Fibroblast of lung (primary cell): ENCODE measurements at regions not wholly inside any gene's neighbourhood (a gene's known extent, or its start where the extent isn't known, plus 50 kb on each side); places are given as distances from the start of the nearest gene placed in this dataset.

ENCODE experiments used
- DNase-seq, 2 donors: peaks; one replicate each; pipeline versions ENCODE4 v3.0.0 to v3.0.0-alpha.2; 2010; ENCODE audit warnings: low read depth in 2 of 2
- H2AFZ ChIP-seq: 2 replicates; pipeline ENCODE4 v1.5.1; 2012; ENCODE audit warnings: low read length, control low read depth, inconsistent platforms
- H3K27ac ChIP-seq: 2 replicates; pipeline ENCODE4 v1.5.1; 2011; ENCODE audit warnings: low read length, control low read depth; ENCODE audit not compliant: insufficient read depth
- H3K27me3 ChIP-seq: 2 replicates; pipeline ENCODE4 v1.5.1; 2011; ENCODE audit warnings: mild to moderate bottlenecking, low read length; ENCODE audit not compliant: control insufficient read depth, insufficient read depth
- H3K36me3 ChIP-seq: 2 replicates; pipeline ENCODE4 v1.5.1; 2011; ENCODE audit warnings: low read length; ENCODE audit not compliant: control insufficient read depth, insufficient read depth
- H3K4me1 ChIP-seq: 2 replicates; pipeline ENCODE4 v1.5.1; 2011; ENCODE audit warnings: low read length; ENCODE audit not compliant: control insufficient read depth, insufficient read depth; ENCODE audit errors: extremely low read depth
- H3K4me2 ChIP-seq: 2 replicates; pipeline ENCODE4 v1.5.1; 2011; ENCODE audit warnings: low read length, control low read depth; ENCODE audit not compliant: insufficient read depth; ENCODE audit errors: extremely low read depth
- H3K4me3 ChIP-seq, 4 experiments: fragments of 200-600 bp in 1 of 4; sonication (generic) in 1 of 4; replicated peaks in 1 of 4; 2 replicates each; pipeline ENCODE4 v1.5.1; 2011 to 2016; ENCODE audit warnings: low read length in 4 of 4, low read depth in 3 of 4, mild to moderate bottlenecking in 3 of 4, control low read depth in 2 of 4, inconsistent platforms in 1 of 4, mixed read lengths in 1 of 4; ENCODE audit not compliant: insufficient read depth in 1 of 4; ENCODE audit errors: control extremely low read depth in 1 of 4
- H3K79me2 ChIP-seq: 2 replicates; pipeline ENCODE4 v1.5.1; 2012; ENCODE audit warnings: mild to moderate bottlenecking, low read length, inconsistent platforms; ENCODE audit not compliant: control insufficient read depth, insufficient read depth
- H3K9ac ChIP-seq: 2 replicates; pipeline ENCODE4 v1.5.1; 2011; ENCODE audit warnings: mild to moderate bottlenecking, low read length, control low read depth; ENCODE audit not compliant: insufficient read depth
- H3K9me3 ChIP-seq: 2 replicates; pipeline ENCODE4 v1.5.1; 2012; ENCODE audit warnings: low read depth, low read length; ENCODE audit not compliant: control insufficient read depth, insufficient read depth
- H4K20me1 ChIP-seq: 2 replicates; pipeline ENCODE4 v1.5.1; 2011; ENCODE audit warnings: low read length; ENCODE audit not compliant: control insufficient read depth, insufficient read depth; ENCODE audit errors: extremely low read depth
- CTCF ChIP-seq, 2 donors: IDR thresholded peaks in 1 of 2; conservative IDR thresholded peaks in 1 of 2; 1 replicate in 1 of 2; 2 replicates in 1 of 2; pipeline ENCODE4 v1.5.1; 2011 to 2012; ENCODE audit warnings: low read length in 2 of 2, control low read depth in 1 of 2, inconsistent platforms in 1 of 2, low read depth in 1 of 2, mild to moderate bottlenecking in 1 of 2
- EZH2 ChIP-seq: IDR thresholded peaks from 2 replicates; pipeline ENCODE4 v1.5.1; 2012; ENCODE audit warnings: low read length, control low read depth, mild to moderate bottlenecking; ENCODE audit errors: missing control alignments

DNA sequence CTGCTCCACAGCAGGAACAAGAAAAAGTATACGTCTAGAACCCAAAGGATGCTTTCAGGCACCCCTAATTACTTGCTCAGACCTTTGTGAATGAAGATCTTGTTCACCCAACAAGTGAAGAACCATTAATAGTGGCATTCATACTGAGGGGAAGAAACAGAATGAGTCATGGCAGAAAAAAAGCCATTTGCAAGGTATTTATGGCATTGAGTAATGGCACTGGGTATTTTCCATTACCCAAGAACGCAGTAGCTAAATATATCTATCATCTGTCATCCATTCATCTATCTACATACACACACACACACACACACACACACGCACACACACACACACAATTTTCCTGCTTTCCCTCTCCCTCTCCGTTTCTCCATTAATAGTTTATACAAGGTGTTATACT is 56.4 kb upstream of the XIRP2 start:
- TF ChIP-seq EZH2, result no peak
- TF ChIP-seq CTCF (conservative IDR thresholded peaks at IDR 0.05 in 1 of 2, IDR thresholded peaks at IDR 0.05 in 1 of 2; ENCODE audit: low read depth in 1 of 2, low read length in 2 of 2), result no peak
- H3K4me1 ChIP-seq, result no peaks in the 10 kb centered on the region

GRCh38 chr2:166825914-166826313 is 62.4 kb upstream of the XIRP2 start:
- Histone ChIP-seq H3K4me1 (no peaks in the 10 kb centered on the region), H2AFZ (no peak overlapping the region), H3K9me3 (no peaks in the 10 kb centered on the region), H3K36me3 (no peaks in the 10 kb centered on the region), H3K4me3 (no peak overlapping the region), H3K27ac (no peak overlapping the region), H3K27me3 (no peaks in the 10 kb centered on the region), H4K20me1 (no peaks in the 10 kb centered on the region), H3K79me2 (no peaks in the 10 kb centered on the region), H3K9ac (no peak overlapping the region), H3K4me2 (no peak overlapping the region)
- TF ChIP-seq EZH2 (no peak), CTCF (conservative IDR thresholded peaks at IDR 0.05 in 1 of 2, IDR thresholded peaks at IDR 0.05 in 1 of 2; ENCODE audit: low read depth in 1 of 2, low read length in 2 of 2) (no peak)
- no peak for DNase-seq

More for the DNA sequence above, 56.4 kb upstream of the XIRP2 start:
- no peaks in the 10 kb centered on the region for H4K20me1 ChIP-seq
- H3K4me3 ChIP-seq, result no peak overlapping the region
- no peak overlapping the region for H3K9ac ChIP-seq
- H3K9me3 ChIP-seq, result no peaks in the 10 kb centered on the region
- H3K27me3 ChIP-seq, result no peaks in the 10 kb centered on the region
- H3K27ac ChIP-seq, result no peak overlapping the region
- H3K36me3 ChIP-seq, result no peaks in the 10 kb centered on the region
- H3K79me2 ChIP-seq, result no peaks in the 10 kb centered on the region
- no peak overlapping the region for H3K4me2 ChIP-seq
- DNase-seq, result peak in 1 of 2 donors; percentile 42
- no peak overlapping the region for H2AFZ ChIP-seq

- Histone ChIP-seq H3K4me2 (no peak overlapping the region), H4K20me1 (no peaks in the 10 kb centered on the region)
- no peak for DNase-seq
These were observed 73.9 kb upstream of the XIRP2 start for GRCh38 chr2:166814335-166814734.

More at GRCh38 chr2:166814335-166814734, 73.9 kb upstream of the XIRP2 start:
- Histone ChIP-seq H3K27me3 (no peaks in the 10 kb centered on the region), H3K36me3 (no peaks in the 10 kb centered on the region), H2AFZ (no peak overlapping the region), H3K4me1 (no peaks in the 10 kb centered on the region), H3K79me2 (no peaks in the 10 kb centered on the region), H3K4me3 (no peak overlapping the region), H3K27ac (no peak overlapping the region), H3K9me3 (no peaks in the 10 kb centered on the region), H3K9ac (no peak overlapping the region)
- TF ChIP-seq EZH2 (no peak), CTCF (conservative IDR thresholded peaks at IDR 0.05 in 1 of 2, IDR thresholded peaks at IDR 0.05 in 1 of 2; ENCODE audit: low read depth in 1 of 2, low read length in 2 of 2) (no peak)
